PC-3 (cell line): ENCODE measurements at regions not wholly inside any gene's neighbourhood (a gene's known extent, or its start where the extent isn't known, plus 50 kb on each side); places are given as distances from the start of the nearest gene placed in this dataset.

Experiments used
- ATAC-seq: fragments of 200-7000 bp; cut with Tn5 transposase; 2 replicates; pipeline ENCODE4 v1.9.1; 2020; ENCODE audit warnings: mild to moderate bottlenecking, moderate library complexity
- BruUV-seq: library from RNA; stranded (reverse); fragments of 400-500 nt; replicated peaks from 2 replicates; lab custom pipeline; 2021; lab: Mats Ljungman, UMichigan
- CTCF ChIA-PET: fragments of 300-600 bp; sonication (Branson Sonifier 250); formaldehyde crosslinking; loops from one replicate; lab custom pipeline; 2022; ENCODE audit warnings: antibody characterized with exemption; lab: Charles Lee
- POLR2A ChIA-PET: fragments of 300-600 bp; sonication (Branson Sonifier 250); formaldehyde crosslinking; loops from one replicate; lab custom pipeline; 2022; ENCODE audit warnings: antibody characterized with exemption; ENCODE audit not compliant: unreplicated experiment; lab: Charles Lee
- DNase-seq: peaks from one replicate; pipeline ENCODE4 v3.0.0-alpha.2; 2015
- H2AFZ ChIP-seq: fragments of 300-600 bp; sonication (generic); 2 replicates; pipeline ENCODE4 v1.6.0; 2016; ENCODE audit warnings: antibody characterized with exemption, low read length
- H3F3A ChIP-seq: fragments of 300-600 bp; sonication (generic); one replicate; pipeline ENCODE4 v1.6.0; 2017; ENCODE audit warnings: antibody characterized with exemption, low read length, control low read depth, mild to moderate bottlenecking; ENCODE audit not compliant: unreplicated experiment
- H3K27ac ChIP-seq: fragments of 300-600 bp; sonication (generic); 2 replicates; pipeline ENCODE4 v1.5.1; 2016; ENCODE audit warnings: mild to moderate bottlenecking, low read length
- H3K27me3 ChIP-seq: fragments of 300-600 bp; sonication (generic); 2 replicates; pipeline ENCODE4 v1.6.1; 2016; ENCODE audit warnings: low read length, mixed read lengths
- H3K36me3 ChIP-seq: fragments of 300-600 bp; sonication (generic); 2 replicates; pipeline ENCODE4 v1.6.1; 2016; ENCODE audit warnings: low read depth, mixed run types, low read length, mixed read lengths
- H3K4me1 ChIP-seq: fragments of 300-600 bp; sonication (generic); 2 replicates; pipeline ENCODE4 v1.5.1; 2016; ENCODE audit warnings: low read length; ENCODE audit not compliant: insufficient read depth
- H3K4me2 ChIP-seq: fragments of 300-600 bp; sonication (generic); 2 replicates; pipeline ENCODE4 v1.6.0; 2016; ENCODE audit warnings: low read length
- H3K4me3 ChIP-seq: fragments of 300-600 bp; sonication (generic); 2 replicates; pipeline ENCODE4 v1.5.1; 2016; ENCODE audit warnings: mild to moderate bottlenecking, low read length, mixed read lengths
- H3K79me2 ChIP-seq: fragments of 300-600 bp; sonication (generic); 2 replicates; pipeline ENCODE4 v1.6.1; 2017; ENCODE audit warnings: low read length, mixed read lengths
- H3K9ac ChIP-seq: fragments of 300-600 bp; sonication (generic); 2 replicates; pipeline ENCODE4 v1.6.0; 2016; ENCODE audit warnings: mild to moderate bottlenecking, low read length
- H3K9me2 ChIP-seq: fragments of 300-600 bp; sonication (generic); replicated peaks from 2 replicates; pipeline ENCODE4 v1.6.1; 2016; ENCODE audit warnings: mixed run types, low read length, mixed read lengths
- H3K9me3 ChIP-seq: fragments of 300-600 bp; sonication (generic); 2 replicates; pipeline ENCODE4 v1.6.1; 2016; ENCODE audit warnings: low read length, mixed read lengths
- H4K20me1 ChIP-seq: fragments of 300-600 bp; sonication (generic); 2 replicates; pipeline ENCODE4 v1.6.1; 2016; ENCODE audit warnings: low read length, mixed read lengths
- EZH2 ChIP-seq: fragments of 300-600 bp; sonication (generic); IDR thresholded peaks from one replicate; pipeline ENCODE4 v1.6.1; 2017; ENCODE audit warnings: antibody characterized with exemption, mild to moderate bottlenecking, low read length; ENCODE audit not compliant: unreplicated experiment
- EZH2phosphoT487 ChIP-seq: fragments of 300-600 bp; sonication (generic); IDR thresholded peaks from 2 replicates; pipeline ENCODE4 v1.6.1; 2018; ENCODE audit warnings: mild to moderate bottlenecking, antibody characterized with exemption, low read length, borderline replicate concordance
- intact Hi-C: fragments of 100-400 bp; cut with micrococcal nuclease; formaldehyde crosslinking; loops from 2 replicates; pipeline ENCODE4 v1.9.0; 2023
- TF ChIP-seq, protein P1 (sequence below): fragments of 300-600 bp; sonication (generic); conservative IDR thresholded peaks from 2 replicates; pipeline ENCODE4 v1.5.1; 2017; ENCODE audit warnings: antibody characterized with exemption, low read depth, mild to moderate bottlenecking, low read length

DNA sequence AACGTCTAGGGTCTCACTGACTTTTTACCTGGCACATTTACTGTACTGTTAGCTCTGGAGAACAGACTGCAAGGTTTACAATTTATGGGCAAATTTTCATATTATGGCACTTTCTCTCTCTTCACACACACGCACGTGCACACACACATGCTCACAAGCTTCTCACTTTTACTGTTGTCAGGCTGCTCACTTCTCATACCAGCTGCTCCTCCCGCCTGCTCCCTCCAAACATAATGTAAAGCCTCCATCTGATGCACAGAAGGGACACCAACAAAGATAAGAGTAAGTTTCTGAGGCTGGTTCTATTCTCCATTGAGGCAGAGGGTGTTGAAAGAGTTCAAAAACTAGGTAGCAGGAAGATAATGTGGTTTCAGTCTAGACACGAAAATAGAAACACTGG lies 128.9 kb upstream of the DCLK2 start:
- TF ChIP-seq, protein P1, sequence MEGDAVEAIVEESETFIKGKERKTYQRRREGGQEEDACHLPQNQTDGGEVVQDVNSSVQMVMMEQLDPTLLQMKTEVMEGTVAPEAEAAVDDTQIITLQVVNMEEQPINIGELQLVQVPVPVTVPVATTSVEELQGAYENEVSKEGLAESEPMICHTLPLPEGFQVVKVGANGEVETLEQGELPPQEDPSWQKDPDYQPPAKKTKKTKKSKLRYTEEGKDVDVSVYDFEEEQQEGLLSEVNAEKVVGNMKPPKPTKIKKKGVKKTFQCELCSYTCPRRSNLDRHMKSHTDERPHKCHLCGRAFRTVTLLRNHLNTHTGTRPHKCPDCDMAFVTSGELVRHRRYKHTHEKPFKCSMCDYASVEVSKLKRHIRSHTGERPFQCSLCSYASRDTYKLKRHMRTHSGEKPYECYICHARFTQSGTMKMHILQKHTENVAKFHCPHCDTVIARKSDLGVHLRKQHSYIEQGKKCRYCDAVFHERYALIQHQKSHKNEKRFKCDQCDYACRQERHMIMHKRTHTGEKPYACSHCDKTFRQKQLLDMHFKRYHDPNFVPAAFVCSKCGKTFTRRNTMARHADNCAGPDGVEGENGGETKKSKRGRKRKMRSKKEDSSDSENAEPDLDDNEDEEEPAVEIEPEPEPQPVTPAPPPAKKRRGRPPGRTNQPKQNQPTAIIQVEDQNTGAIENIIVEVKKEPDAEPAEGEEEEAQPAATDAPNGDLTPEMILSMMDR: no peak
- TF ChIP-seq EZH2 (no peak), EZH2phosphoT487 (no peak)
- H2AFZ ChIP-seq: no peak overlapping the region
- no TSS peak for BruUV-seq
- ChIA-PET CTCF (no interaction called here), POLR2A (no interaction called here)
- H4K20me1 ChIP-seq: no peaks in the 10 kb centered on the region
- H3K27me3 ChIP-seq: no peaks in the 10 kb centered on the region
- no peaks in the 10 kb centered on the region for H3K9me2 ChIP-seq
- H3K4me2 ChIP-seq: no peak overlapping the region
- no peaks in the 10 kb centered on the region for H3K79me2 ChIP-seq
- H3K27ac ChIP-seq: no peak overlapping the region
- no peaks in the 10 kb centered on the region for H3F3A ChIP-seq
- no peaks in the 10 kb centered on the region for H3K4me1 ChIP-seq
- no peak overlapping the region for H3K4me3 ChIP-seq
- no peak for ATAC-seq
- no peaks in the 10 kb centered on the region for H3K9me3 ChIP-seq
- intact Hi-C loops: no loop called here
- no peak for DNase-seq
- no peak overlapping the region for H3K9ac ChIP-seq
- no peaks in the 10 kb centered on the region for H3K36me3 ChIP-seq

DNA sequence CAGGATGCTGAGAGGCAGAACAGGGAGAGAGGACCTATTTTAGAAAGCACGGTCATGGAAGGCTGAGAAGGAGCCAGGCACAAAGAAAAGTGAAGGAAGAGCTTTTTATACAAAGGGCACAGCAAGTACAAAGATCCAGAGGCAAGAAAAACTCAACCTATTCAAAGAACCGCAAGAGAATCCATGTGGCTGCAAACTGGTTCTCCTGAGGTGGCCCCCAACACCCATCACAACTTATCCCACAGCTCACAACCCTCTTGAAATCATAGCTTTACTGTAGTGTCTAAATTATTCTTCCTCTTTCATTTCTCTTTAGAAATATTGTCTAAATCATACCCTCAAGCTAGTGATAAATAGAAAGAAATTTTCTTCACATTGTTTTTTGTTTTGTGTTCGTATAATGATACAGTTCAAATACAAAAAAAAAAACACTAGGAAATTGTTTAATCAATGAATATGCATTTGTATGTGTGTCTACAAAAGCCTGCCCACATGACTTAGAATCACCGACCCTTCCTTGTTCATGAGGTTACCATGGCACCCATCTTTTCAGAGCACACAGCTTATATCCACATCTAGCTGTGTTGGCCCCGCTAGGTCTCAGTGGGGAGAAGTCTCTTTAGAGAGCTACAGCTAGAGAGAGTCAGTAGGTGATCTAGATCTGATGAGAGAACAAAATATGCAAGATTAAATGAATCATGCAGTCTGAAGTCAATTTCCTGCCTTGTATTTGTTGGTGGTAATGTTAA lies 126.9 kb upstream of the DCLK2 start:
- ChIA-PET CTCF (no interaction called here), POLR2A (no interaction called here)
- Histone ChIP-seq H3K27ac (no peak overlapping the region), H3K9ac (no peak overlapping the region), H3K36me3 (no peaks in the 10 kb centered on the region), H3K9me2 (no peaks in the 10 kb centered on the region), H3K4me2 (no peak overlapping the region), H3K4me1 (no peaks in the 10 kb centered on the region), H4K20me1 (no peaks in the 10 kb centered on the region), H3F3A (no peaks in the 10 kb centered on the region), H3K27me3 (no peaks in the 10 kb centered on the region), H3K79me2 (no peaks in the 10 kb centered on the region), H2AFZ (no peak overlapping the region), H3K9me3 (no peaks in the 10 kb centered on the region), H3K4me3 (no peak overlapping the region)
- no TSS peak for BruUV-seq
- ATAC-seq (no peak), DNase-seq (no peak)
- no peak for TF ChIP-seq EZH2phosphoT487
- TF ChIP-seq, protein P1: no peak
- no peak for TF ChIP-seq EZH2
- intact Hi-C loops: no loop called here

DNA sequence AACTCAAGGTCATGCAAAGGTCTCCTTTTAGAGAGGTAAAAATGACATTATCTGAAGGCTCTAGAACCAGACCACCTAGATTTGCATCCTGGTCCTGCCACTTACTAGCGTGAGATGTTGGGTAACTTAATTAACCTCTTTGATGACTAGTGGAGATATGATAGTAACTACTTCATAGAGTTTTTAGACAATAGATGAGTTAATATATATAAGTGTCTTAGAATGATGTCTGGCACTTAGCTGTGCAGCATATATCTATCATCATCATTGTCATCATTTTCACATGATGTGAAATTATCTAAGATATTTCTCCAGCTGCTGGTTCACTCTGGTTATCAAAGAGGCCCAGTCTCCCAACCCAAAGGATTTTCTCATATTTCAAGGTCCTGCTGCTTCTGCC lies 126.1 kb upstream of the DCLK2 start:
- intact Hi-C loops: no loop called here
- Histone ChIP-seq H3K9ac (no peak overlapping the region), H3F3A (no peaks in the 10 kb centered on the region), H3K9me2 (no peaks in the 10 kb centered on the region), H3K4me3 (no peak overlapping the region), H3K4me2 (no peak overlapping the region), H3K9me3 (no peaks in the 10 kb centered on the region), H4K20me1 (no peaks in the 10 kb centered on the region), H3K79me2 (no peaks in the 10 kb centered on the region), H2AFZ (no peak overlapping the region), H3K27me3 (no peaks in the 10 kb centered on the region), H3K27ac (no peak overlapping the region), H3K4me1 (no peaks in the 10 kb centered on the region), H3K36me3 (no peaks in the 10 kb centered on the region)
- ATAC-seq (no peak), DNase-seq (no peak)
- POLR2A ChIA-PET: no interaction called here
- CTCF ChIA-PET: no interaction called here
- TF ChIP-seq EZH2: no peak
- TF ChIP-seq, protein P1: no peak
- no peak for TF ChIP-seq EZH2phosphoT487
- BruUV-seq: no TSS peak
